HL-60 (cell line): ENCODE measurements at regions not wholly inside any gene's neighbourhood (a gene's known extent, or its start where the extent isn't known, plus 50 kb on each side); places are given as distances from the start of the nearest gene placed in this dataset.

Experiments used
- DNase-seq, 2 experiments: peaks; one replicate each; pipeline ENCODE4 v3.0.0-alpha.2; 2010 to 2020; ENCODE audit warnings: low read depth in 1 of 2, low spot score in 1 of 2
- H3K27ac ChIP-seq: fragments of 250-450 bp; sonication (Bioruptor Pico); replicated peaks from 2 replicates; pipeline ENCODE4 v1.5.1; 2020; ENCODE audit warnings: mild to moderate bottlenecking, moderate library complexity
- H3K27me3 ChIP-seq: fragments of 250-450 bp; sonication (Bioruptor Pico); 2 replicates; pipeline ENCODE4 v1.5.1; 2021; ENCODE audit warnings: mild to moderate bottlenecking, moderate library complexity; ENCODE audit not compliant: insufficient read depth, poor library complexity, severe bottlenecking
- H3K4me3 ChIP-seq: replicated peaks from 2 replicates; pipeline ENCODE4 v1.5.1; 2011; ENCODE audit warnings: mild to moderate bottlenecking, control low read depth, low read length; ENCODE audit not compliant: insufficient read depth
- GABPA ChIP-seq: IDR thresholded peaks from 2 replicates; pipeline ENCODE4 v1.6.1; 2012; ENCODE audit warnings: low read depth
- POLR2AphosphoS5 ChIP-seq: IDR thresholded peaks from 2 replicates; pipeline ENCODE4 v1.6.1; 2012; ENCODE audit warnings: low read depth
- SPI1 ChIP-seq: IDR thresholded peaks from 2 replicates; pipeline ENCODE4 v1.6.1; 2012; ENCODE audit warnings: low read depth, mild to moderate bottlenecking, borderline replicate concordance
- TF ChIP-seq, protein P1 (sequence below): IDR thresholded peaks from 2 replicates; pipeline ENCODE4 v1.6.1; 2012; ENCODE audit warnings: low read depth; ENCODE audit not compliant: insufficient replicate concordance
- TF ChIP-seq, protein P2 (sequence below): IDR thresholded peaks from one replicate; pipeline ENCODE4 v1.5.1; 2011; ENCODE audit warnings: low read length, control low read depth, inconsistent platforms; ENCODE audit not compliant: insufficient read depth

DNA sequence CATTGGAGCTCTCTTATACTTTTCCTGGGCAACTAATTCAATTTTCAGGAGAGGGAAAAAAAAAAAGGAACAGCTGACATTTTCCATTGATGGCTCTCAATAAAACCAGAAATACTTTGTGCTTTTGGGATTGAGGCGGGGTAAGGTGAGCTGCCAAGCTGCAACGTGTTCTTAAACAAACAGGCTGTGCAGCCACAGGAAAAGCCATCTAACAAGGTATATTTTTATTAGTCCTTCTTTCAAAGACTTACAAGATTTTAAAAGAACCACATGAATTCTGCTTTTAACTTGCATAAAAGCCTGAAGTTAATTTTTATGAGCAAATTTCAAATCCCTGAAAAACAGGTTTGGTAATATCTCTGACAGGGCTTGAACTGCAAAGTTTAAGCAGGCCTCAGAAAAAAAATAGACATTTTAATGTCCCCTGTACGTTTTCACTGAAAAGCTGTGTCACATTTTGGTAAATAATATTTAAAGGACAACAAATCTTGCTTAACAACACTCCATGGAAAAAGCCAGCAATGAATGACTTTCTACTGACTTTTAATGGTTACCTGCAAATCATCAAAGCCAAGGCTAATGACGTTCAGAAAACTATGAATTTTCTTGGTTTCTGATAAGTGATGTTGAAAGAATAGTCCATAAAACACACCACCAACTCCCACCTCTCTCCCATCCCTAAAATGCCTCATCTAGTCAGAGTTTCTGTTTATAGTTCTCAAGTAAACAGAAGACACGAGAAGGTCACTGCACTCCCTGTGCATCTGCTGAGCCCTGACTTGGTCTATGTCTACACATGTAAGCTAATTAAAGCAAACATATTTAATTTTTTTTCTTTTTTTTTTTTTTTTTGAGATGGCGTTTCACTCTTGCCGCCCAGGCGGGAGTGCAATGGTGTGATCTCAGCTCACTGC, 433.6 kb downstream of the PIK3R1 start:
- no peak for TF ChIP-seq GABPA
- TF ChIP-seq, protein P1, sequence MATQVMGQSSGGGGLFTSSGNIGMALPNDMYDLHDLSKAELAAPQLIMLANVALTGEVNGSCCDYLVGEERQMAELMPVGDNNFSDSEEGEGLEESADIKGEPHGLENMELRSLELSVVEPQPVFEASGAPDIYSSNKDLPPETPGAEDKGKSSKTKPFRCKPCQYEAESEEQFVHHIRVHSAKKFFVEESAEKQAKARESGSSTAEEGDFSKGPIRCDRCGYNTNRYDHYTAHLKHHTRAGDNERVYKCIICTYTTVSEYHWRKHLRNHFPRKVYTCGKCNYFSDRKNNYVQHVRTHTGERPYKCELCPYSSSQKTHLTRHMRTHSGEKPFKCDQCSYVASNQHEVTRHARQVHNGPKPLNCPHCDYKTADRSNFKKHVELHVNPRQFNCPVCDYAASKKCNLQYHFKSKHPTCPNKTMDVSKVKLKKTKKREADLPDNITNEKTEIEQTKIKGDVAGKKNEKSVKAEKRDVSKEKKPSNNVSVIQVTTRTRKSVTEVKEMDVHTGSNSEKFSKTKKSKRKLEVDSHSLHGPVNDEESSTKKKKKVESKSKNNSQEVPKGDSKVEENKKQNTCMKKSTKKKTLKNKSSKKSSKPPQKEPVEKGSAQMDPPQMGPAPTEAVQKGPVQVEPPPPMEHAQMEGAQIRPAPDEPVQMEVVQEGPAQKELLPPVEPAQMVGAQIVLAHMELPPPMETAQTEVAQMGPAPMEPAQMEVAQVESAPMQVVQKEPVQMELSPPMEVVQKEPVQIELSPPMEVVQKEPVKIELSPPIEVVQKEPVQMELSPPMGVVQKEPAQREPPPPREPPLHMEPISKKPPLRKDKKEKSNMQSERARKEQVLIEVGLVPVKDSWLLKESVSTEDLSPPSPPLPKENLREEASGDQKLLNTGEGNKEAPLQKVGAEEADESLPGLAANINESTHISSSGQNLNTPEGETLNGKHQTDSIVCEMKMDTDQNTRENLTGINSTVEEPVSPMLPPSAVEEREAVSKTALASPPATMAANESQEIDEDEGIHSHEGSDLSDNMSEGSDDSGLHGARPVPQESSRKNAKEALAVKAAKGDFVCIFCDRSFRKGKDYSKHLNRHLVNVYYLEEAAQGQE: no peak
- no peak for TF ChIP-seq POLR2AphosphoS5
- no peak for TF ChIP-seq SPI1
- TF ChIP-seq, protein P2, sequence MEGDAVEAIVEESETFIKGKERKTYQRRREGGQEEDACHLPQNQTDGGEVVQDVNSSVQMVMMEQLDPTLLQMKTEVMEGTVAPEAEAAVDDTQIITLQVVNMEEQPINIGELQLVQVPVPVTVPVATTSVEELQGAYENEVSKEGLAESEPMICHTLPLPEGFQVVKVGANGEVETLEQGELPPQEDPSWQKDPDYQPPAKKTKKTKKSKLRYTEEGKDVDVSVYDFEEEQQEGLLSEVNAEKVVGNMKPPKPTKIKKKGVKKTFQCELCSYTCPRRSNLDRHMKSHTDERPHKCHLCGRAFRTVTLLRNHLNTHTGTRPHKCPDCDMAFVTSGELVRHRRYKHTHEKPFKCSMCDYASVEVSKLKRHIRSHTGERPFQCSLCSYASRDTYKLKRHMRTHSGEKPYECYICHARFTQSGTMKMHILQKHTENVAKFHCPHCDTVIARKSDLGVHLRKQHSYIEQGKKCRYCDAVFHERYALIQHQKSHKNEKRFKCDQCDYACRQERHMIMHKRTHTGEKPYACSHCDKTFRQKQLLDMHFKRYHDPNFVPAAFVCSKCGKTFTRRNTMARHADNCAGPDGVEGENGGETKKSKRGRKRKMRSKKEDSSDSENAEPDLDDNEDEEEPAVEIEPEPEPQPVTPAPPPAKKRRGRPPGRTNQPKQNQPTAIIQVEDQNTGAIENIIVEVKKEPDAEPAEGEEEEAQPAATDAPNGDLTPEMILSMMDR: no peak
- H3K27ac ChIP-seq: no peak overlapping the region

DNA sequence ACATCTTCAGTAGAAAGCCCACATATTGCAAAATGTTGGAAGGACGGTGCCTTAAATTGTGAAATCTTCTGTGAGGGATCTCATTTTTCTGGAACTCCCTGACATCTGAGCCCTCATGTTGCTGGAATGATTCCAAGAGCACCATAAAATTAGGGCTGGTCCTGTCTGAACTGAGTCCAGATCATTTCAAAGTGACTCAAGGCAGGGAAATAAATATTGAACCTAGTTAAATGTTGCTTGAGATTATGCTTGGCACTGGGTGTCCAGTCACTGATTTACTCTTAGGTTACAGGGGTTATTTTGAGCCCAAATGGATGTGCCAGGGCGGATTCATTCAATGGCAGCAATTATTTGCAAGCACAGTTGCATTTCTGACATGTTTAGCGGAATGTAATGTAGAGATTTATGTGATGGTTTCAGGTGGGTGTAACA, 437.0 kb downstream of the PIK3R1 start:
- Histone ChIP-seq H3K27me3 (no peaks in the 10 kb centered on the region), H3K27ac (no peak overlapping the region), H3K4me3 (no peak overlapping the region)
- TF ChIP-seq GABPA: no peak
- TF ChIP-seq, protein P2: no peak
- TF ChIP-seq POLR2AphosphoS5: no peak
- no peak for TF ChIP-seq SPI1
- TF ChIP-seq, protein P1: no peak
- no peak for DNase-seq

More for the DNA sequence above, 433.6 kb downstream of the PIK3R1 start:
- H3K27me3 ChIP-seq: no peaks in the 10 kb centered on the region
- H3K4me3 ChIP-seq: no peak overlapping the region
- no peak for DNase-seq

DNA sequence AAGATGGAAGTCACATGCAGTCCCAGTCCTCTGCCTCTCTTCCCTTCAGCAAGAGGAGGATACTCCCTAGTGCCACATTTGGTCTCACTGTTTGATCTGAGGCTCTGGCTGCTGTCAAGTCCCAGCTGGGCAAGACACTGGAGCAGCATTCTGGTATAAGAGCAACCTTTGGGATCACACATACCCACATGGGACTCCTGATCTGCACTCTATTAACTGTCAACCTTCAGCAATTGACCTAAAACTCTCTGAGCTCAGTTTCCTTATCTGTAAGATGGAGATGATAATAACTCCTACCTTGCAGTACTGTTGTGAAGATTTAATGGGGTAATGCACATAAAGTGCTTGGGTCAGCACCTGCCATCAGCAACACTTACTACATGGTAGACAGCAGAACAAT, 437.9 kb downstream of the PIK3R1 start:
- no peak for DNase-seq
- Histone ChIP-seq H3K27ac (no peak overlapping the region), H3K4me3 (no peak overlapping the region), H3K27me3 (no peaks in the 10 kb centered on the region)
- TF ChIP-seq, protein P1: no peak
- TF ChIP-seq SPI1: no peak
- TF ChIP-seq POLR2AphosphoS5: no peak
- TF ChIP-seq, protein P2: no peak
- no peak for TF ChIP-seq GABPA
